ENCODE measurements at regions not wholly inside any gene's neighbourhood (a gene's known extent, or its start where the extent isn't known, plus 50 kb on each side); places are given as distances from the start of the nearest gene placed in this dataset.
A peak's percentile ranks its signal among the peaks of the same experiment; 100 is the strongest.

DNA sequence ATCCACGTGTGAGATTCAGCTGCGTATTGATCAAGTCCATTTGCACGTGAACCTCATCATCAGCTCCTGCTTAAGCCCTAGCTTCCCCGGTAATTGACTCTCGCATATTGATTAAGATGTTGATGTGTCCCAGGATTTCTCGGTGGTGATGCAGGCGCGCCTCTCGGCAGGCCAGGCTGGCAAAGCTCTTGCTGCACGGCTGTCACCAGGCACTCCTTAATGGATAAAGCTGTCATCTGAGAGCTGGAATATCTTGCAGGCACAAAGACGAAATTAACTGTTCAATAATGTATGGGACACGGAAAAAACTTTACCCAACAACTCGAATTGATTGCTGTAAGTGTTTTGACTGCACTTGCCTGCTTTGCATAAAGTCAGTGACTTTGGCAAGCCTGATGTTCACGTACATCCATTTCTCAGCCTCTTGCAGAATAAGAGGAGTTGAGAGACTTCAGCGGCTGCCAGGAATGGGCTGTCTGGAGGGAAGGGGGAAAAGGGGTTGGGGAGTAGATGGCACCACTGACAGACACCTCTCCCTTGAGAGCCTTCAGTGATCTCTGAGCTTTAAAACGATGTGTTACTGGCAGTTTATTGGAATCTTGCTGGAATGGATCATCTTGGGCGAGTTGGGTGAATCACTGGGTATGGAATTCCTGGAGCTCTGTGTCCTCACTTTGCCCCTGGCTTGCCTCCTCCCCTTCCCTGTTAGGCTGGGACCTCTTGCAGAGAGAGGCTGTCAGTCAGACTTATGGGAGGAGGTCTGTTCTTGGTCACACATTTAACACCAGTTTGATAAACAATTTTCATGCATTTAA lies 650.3 kb downstream of the CCDC171 start:
- peak; percentile 42 for DNase-seq (ENCODE audit: low spot score)

DNA sequence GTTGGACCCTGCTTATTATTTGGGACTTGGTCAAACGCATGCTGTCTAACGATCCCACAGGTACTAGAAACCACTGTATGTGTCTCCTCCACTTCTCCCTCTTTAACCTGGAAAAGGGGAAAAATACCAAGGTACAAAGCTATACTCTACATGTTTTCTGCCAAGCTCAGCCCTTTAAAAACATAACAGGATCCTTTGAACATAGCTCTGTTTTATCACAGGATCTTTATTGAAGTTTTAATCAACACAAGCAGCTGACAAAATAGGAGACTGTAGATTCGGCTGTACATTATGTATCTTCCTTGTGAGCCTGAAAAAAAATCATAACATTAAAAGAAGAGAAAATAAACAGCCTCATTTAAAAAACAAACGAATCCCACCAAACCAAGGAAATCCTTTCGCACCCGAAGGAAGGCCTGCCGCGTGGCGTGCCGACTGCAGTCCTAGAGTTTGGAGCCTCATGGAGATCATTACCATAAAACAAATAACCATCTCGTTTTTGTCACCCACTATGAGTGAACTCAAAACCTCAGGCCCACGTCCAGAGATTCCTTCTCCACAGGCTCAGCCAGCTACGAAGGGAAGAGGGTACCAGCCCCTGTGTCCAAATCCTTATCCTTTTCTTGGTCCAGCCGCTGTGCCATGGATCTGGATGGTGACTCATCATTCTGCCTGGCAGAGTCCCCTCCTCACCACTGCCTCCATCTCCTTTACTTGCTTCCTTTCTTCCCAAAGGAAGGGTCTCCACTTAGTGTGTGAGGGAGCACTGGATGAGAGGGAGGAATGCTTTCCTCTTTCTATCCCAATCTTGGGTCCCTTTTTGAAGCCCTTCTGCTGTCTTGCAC lies 651.1 kb downstream of the CCDC171 start:
- no peak for DNase-seq (ENCODE audit: low spot score)

DNA sequence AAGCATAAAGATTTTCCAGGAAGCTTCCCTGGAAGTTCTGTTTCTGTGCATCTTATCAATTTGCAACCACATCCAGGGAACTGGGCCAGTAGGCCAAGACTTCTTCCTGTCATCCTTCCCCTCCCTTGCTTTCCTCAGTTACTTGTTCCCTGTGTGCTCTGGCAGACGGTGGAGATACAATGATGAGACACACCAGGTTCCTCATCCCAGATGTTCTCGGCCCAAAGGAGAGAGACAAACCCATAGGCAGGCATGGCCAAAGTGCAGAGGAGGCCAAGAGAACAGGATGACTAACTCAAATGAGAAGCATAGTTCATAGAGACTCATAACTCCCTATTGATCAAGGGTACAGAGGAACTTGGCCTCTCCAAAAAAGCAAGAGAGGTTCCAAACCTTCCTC lies 652.6 kb downstream of the CCDC171 start:
- no peak for DNase-seq (ENCODE audit: low spot score)

DNA sequence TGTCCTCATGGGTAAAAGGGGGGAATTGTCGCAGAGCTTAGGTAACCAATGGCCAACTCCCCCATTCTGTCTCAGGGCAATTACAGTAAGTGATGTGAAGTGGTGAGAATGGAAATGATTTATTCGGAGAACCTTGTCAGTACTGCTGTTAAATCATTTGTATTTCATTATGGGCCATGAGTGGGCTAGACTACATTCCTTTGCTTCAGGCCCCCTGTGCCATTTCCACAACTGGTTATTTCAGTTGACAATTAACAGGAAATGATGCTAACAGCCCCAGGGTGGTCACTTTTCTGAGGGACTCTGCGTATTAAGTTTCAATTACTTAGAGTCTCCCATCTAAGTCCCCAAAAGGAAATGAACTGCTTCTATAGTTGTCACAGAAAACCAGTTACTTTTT lies 653.7 kb downstream of the CCDC171 start:
- no peak for DNase-seq (ENCODE audit: low spot score)

DNA sequence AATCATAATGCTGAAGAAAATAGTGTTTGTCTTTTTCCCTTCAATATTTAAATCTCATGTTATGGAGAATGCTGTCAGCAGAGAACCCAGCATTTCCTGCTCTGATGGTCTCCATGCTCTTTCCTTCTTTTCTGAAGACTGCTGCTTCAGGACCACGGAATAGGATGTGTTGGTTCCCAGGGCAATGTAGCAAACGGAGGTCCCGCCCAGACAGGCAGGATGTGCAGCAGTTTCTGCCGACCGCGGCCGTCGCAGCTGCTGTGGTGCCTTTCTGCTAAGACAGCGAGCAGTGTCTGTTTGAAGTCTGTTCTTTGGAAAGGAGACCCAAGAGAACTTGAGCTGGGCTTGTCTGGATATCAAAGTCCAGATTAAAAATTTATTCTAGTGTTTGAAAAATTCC lies 654.3 kb downstream of the CCDC171 start:
- no peak for DNase-seq (ENCODE audit: low spot score)

DNA sequence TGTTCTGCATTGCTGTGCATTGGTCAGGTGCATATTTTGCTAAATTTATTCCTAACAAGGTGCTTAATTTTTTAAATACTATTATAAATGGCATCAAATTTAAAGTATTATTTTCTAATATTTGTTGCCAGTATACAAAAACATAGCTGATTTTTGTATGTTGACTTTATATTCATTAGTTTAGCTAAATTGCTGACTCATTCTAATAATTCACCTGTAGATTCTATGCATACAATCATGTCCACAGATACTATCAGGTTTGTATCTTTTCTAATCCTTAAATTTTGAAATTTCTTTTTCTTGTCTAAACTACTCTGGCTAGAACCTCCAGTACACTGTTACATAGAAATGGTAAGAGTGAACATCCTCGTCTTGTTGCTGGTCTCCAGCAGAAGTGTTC lies 657.6 kb downstream of the CCDC171 start:
- no peak for DNase-seq (ENCODE audit: low spot score)

DNA sequence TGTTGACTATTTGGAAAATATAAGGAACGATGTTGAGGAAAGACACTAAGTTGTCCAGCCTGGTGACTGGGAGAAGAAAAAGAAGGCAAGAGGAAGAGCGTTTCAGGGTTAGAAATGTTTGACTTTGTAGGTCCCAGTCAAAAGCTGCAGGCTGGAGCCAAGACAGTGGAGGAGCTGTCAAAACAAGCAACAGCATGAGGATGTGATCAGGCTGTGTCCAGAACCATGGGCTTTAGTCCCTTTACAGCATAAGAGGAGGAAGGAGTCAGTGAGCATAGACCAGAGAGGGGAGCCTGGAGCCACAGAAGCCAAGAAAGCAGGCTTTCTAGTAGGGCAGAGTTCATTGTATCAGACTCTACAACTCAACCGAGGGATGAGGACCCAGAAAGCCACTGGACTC lies 658.5 kb downstream of the BNC2 start:
- DNase-seq (ENCODE audit: low spot score) = no peak

DNA sequence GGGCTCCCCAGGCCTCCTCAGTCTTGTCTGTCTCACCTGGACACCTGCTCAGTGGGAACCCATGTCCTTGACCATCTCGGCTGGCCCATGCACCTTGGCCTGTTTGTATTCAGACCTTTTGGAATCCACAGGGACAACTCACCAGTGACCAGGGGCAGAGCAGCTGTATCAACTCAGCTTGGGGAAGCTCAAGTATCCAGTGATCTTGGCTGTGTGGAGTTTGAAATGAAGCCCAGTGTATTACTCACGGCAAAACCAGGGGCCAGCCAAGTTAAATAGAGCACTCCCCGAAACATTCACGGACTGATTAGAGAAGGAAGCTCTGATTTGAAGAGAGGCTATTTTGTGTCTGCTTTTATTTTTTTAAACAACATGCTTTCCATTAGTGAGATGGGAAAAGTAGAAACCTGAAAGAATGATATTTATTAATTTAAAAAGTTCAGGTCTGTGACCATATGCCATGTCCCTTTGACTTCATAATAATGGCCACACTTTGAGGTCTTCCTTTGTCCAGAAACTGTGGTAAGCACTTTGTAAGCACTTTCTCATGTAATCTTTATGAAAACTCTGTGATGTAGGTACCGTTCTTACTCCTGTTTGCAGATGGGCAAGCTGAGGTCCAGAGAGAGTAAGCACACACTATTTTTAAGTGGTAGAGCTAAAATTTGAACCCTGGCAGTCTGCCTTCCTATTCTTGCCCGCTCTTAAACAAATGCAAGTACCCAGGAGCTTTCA lies 656.5 kb downstream of the BNC2 start:
- DNase-seq (ENCODE audit: low spot score) = no peak

DNA sequence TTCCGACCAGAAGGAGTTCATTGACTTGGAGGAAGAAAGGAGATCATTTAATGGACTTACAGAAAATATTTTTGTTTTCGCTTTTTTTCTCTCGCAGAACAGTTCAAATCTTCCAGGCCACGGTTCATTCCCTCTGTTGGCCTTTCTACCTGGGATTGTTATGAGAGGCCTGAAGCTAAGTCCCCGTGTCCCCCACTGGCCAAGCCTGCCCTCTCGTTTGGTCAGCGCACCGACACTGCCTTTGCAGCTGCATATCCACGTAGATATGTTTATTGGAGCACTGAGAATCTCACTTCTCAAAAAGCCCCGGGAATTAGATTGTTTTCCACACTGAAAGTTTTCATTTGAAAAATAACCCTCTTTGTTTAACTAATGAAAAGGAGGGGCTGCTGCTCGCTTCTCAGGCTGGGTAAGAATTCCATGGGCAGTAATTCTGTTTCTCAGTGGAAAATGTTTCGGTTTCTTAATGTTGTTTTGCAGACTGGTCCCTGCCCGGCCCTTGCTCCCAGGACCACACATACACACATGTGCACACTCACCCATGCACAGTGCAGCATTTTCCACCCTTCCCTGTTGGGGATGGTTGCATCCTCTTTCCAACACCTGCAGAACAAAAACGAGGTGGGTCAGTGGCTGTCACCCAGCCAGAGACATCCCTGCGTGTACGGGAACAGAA lies 655.7 kb downstream of the BNC2 start:
- no peak for DNase-seq (ENCODE audit: low spot score)

DNA sequence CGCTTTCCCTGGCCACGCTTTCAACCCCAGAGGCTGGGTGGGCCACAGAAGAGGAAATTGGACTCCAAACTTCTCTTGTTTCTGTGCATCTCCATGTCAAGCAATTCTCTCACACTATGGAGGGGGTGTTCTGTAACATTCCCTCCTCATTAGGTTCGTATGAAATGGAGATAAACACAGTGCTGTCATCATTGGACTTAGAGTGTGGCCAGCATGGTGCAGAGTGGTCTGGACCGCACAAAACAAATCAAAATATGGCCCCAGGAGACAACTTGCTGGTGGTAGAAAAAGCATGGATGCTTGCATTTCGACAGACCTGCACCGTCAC lies 655.2 kb downstream of the BNC2 start:
- DNase-seq (ENCODE audit: low spot score) = no peak

DNA sequence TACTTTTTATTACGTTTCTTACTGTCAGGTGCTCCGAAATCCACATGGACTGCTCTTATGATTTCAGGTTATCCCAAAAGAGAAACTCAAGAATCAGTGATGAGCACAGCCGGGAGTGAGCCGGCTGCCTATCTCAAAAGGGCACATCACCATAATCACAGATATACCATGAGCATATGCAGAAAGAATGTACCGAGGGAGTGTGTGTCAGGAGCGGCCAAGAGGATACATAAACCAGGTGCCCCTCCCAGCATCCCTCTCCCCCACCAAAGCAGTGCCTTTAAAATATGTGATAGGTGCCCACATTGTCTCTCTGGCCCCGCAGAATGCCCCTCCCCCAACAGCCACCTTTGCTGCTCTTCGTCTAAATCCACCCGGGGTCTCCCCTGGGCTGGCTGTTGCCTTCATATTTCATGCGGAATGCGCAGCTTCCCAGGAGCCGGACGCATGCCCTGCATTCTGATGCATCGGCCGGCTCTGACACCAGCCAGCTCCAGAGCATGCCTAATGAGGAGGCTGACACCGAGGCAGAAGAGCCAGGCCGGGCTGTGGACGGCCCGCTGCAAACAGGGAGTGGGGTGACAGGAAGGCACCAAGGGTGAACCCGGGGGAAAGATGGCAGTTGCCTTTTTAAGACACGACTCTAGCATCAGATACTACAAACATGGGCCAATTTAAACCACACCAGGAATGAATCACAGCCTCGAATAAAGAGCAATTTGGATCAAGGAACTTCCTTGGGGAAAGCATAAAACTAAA lies 652.3 kb downstream of the BNC2 start:
- no peak for DNase-seq (ENCODE audit: low spot score)

DNA sequence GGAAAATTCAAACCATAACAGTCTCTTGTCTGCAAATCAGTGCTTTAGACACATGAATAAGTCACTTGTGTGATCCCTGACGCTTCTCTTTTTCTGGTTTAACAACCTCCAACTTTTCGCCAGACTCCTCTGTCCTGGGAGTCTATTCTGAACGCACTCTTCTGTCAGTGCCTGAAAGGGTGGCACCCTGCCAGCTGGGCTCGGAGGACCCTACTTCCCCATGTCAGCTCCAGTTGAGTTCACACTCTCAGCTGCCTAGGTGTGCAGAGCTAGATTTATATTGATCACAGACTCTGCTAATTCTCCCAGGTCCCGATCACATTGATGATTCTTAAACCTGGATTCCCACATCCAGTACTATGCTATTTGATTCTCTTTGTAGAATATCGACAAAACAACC lies 649.1 kb downstream of the BNC2 start:
- DNase-seq (ENCODE audit: low spot score) = no peak

DNA sequence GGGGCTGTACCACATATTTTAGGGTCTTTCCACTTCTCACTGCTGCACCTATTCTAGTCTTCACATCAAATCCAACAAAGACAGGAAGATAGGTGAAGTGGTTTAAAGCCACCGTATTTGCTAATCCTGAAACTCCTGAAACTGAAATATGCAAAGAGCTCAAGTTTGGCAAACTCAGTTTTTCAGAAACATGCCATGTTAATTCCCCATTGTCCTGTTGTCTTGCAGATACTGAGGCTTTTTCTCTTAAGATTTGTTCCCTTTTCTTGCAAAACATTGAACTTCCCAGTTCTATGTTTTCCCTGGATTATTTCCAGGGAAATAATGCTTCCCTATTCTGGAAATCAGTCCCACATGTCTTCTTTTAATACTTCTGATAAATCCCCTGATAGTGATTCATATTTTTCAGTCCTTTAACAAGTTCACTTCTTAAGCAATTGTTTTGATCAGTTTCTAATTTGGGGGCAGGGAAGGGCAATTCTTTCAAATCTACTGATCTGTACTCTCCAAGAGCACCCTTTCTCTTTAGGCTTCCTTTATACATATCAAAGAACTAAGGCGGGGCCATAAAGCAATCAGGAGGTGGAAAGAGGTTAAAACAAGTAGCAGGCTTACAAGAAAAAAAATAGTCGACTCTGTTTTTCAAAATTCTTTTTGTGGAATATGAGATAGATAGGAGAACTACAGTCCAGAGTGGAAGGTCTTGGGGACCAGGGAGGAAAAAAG lies 648.5 kb downstream of the BNC2 start:
- DNase-seq (ENCODE audit: low spot score) = no peak

DNA sequence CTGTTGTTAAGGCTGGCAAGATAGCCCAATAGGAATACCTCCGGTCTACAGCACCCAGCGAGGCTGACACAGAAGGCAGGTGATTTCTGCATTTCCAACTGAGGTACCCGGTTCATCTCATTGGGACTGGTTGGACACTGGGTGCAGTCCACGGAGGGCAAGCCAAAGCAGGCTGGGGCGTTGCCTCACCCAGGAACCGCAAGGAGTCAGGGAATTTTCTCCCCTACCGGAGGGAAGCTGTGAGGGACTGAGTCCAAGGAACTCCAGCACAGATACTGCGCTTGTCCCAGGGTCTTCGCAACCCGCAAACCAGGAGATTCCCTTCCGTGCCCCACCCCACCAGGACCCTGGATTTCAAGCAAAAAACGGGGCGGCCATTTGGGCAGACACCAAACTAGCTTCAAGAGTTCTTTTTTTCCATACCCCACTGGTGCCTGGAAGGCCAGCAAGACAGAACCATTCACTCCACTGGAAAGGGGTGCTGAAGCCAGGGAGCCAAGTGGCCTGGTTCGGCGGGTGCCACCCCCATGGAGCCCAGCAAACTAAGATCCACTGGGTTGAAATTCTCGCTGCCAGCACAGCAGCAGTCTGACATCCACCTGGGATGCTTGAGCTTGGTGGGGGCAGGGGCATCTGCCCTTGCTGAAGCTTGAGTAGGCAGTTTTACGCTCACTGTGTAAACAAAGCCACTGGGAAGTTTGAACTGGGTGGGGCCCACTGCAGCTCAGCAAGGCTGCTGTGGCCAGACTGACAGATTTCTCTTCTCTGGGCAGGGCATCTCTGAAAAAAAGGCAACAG lies 647.2 kb downstream of the BNC2 start:
- no peak for DNase-seq (ENCODE audit: low spot score)

DNA sequence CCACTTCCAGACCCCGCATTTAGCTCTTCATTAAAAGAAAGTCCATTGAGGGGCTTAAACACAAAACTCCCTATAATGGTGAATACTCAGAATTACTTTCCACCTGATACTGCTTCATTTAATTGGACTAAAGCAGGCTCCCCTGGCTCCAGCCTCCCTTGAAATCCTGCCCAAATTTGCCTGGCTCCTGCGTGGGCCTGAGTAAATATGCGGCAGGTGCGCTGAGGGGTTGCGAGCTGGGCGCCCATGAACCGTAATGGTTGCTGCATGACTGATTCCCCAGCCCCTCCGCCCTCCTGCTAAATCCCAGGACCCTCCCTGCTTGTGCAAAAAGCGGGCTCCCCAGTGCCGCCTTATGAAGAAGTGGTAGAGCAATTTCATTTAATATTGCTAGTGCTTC lies 639.7 kb downstream of the BNC2 start:
- no peak for DNase-seq (ENCODE audit: low spot score)

DNA sequence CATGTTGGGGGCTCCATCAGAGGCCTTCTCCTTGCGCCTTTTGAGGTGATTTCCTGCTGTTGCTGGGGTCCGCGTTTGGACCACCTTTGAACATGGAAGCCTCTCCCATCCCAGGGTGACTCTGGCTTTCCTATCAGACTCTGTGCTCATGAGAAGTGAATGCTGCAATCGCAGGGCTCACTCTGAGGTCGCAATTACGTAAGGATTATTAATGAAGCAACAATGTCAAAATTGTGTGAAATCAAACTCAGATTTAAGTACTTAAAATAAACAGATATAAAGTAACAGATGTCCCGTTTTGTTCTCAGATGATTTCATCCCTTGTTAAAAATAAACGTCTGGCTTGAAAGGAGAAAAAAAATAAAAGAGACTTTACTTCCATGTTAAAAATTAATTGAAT lies 634.2 kb downstream of the BNC2 start:
- DNase-seq (ENCODE audit: low spot score) = no peak

DNA sequence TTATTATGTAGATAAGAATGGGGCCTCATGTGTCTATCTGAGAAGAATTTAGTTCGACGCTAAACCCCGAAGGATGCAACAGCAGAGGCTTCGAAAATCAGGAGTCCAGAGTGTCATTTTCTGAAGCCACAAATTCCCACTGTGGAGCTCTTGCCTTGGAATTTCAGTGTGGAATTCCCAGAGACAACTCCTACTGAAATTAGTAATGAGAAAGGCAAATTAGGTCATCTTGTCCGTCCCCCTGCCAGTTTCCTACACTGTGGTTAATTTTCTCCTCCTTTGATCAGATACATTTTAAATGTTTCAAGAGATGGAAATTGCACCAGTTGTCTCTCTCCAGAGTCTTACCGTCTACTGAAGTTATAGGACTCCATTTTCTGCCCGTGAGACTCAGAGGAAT lies 633.6 kb downstream of the BNC2 start:
- no peak for DNase-seq (ENCODE audit: low spot score)

DNA sequence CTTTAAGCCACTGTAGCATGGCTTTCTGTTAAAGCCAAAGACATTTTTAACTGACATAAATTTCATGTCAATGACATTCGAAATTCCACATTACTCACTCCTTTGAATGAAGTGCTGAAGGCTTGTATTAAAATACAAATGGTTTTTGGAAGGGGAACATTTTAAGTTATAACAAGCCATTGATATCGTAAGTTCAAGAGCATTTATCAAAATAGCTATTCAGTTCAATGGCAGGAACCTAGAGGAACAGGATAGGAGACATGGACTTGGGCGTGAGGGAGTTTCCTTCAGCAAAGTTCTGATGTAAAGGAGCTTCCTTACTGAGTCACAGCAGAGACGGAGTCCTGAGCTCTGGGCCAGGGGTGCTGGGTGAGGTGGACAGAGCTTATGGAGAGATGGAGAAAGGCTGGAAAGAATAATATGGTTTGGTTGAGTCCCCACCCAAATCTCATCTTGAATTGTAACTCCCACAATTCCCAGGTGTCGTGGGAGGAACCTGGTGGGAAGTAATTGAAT lies 631.8 kb downstream of the BNC2 start:
- DNase-seq (ENCODE audit: low spot score) = no peak

DNA sequence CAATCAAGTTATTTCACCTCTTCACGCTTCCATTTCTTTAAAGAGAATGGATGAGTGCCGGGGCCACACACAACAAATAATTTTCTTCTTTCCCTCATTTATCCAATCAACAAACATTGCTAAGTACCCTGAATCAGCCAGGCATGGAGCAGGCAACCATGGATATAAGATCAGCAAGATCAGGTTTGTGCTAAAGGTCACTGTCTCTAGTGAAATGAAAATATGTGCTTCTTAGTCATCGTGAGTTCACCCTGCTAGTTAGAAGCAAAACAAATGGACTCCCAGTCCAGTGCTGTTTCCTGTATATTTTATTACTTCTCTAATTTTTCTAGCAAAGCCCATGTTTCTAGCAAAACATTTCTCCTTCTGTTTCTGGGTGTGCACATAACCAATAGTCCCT lies 629.2 kb downstream of the BNC2 start:
- DNase-seq (ENCODE audit: low spot score) = no peak

DNA sequence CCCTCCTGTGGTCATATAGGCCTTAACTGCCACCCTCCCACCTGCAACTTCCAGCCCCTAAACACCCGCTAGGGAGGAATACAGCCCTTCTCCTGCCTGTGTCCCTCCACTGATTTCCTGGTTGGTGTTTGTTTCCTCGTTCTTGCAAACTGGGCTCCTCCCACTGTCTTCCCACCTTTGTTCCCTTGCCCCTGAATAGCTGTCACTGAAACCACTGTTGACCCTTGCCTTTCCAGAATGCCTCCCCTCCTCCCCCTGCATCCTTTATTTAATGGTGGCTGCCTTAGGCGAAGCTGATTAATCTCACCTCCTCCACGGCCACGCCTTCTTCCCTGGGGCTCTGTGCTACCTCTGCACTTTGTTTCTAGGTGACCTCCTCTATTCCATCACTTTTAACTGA lies 626.7 kb downstream of the BNC2 start:
- peak; percentile 62 for DNase-seq (ENCODE audit: low spot score)
